Activated CD4-positive, alpha-beta T cell treated with anti-CD3 and anti-CD28 coated beads, Interleukin-2, amount 50 U/mL, for 16 hours (primary cell): ENCODE measurements at regions not wholly inside any gene's neighbourhood (a gene's known extent, or its start where the extent isn't known, plus 50 kb on each side); places are given as distances from the start of the nearest gene placed in this dataset.
"Not testable (repeated sequence)": the region's sequence is repeated elsewhere in the genome, so short reads cannot be mapped to it uniquely, and the experiment has no call there.

Experiments used
- DNase-seq: peaks from one replicate; pipeline ENCODE4 v3.0.0-alpha.2; 2020

- DNase-seq: not testable (repeated sequence)
These were observed 133.1 kb downstream of the TSEN15 start for GRCh38 chr1:184184614-184185013.

- DNase-seq: no peak
These were observed 133.8 kb downstream of the TSEN15 start for GRCh38 chr1:184185347-184185746.

GRCh38 chr1:184186167-184186566 is 134.6 kb downstream of the TSEN15 start:
- no peak for DNase-seq

- no peak for DNase-seq
These were observed 135.6 kb downstream of the TSEN15 start for GRCh38 chr1:184187097-184187496.

- DNase-seq: no peak
These were observed 136.5 kb downstream of the TSEN15 start for GRCh38 chr1:184188037-184188436.

- DNase-seq: no peak
These were observed 137.8 kb downstream of the TSEN15 start for GRCh38 chr1:184189361-184189760.

GRCh38 chr1:184190616-184191015 is 139.1 kb downstream of the TSEN15 start:
- DNase-seq: no peak

- DNase-seq: no peak
These were observed 139.7 kb downstream of the TSEN15 start for GRCh38 chr1:184191181-184191621.

- no peak for DNase-seq
These were observed 141.3 kb downstream of the TSEN15 start for GRCh38 chr1:184192796-184193195.

- DNase-seq: no peak
These were observed 141.9 kb downstream of the TSEN15 start for GRCh38 chr1:184193451-184193850.

GRCh38 chr1:184194236-184194635 is 142.7 kb downstream of the TSEN15 start:
- no peak for DNase-seq

- DNase-seq: not testable (repeated sequence)
These were observed 144.2 kb downstream of the TSEN15 start for GRCh38 chr1:184195722-184196121.

- DNase-seq: no peak
These were observed 146.3 kb downstream of the TSEN15 start for GRCh38 chr1:184197831-184198230.

- DNase-seq: no peak
These were observed 147.5 kb downstream of the TSEN15 start for GRCh38 chr1:184199036-184199435.

- no peak for DNase-seq
These were observed 148.0 kb downstream of the TSEN15 start for GRCh38 chr1:184199438-184200085.

GRCh38 chr1:184208622-184209021 is 157.1 kb downstream of the TSEN15 start:
- DNase-seq: no peak

GRCh38 chr1:184210031-184210430 is 158.5 kb downstream of the TSEN15 start:
- DNase-seq: no peak

- DNase-seq: peak; percentile 2
These were observed 159.3 kb downstream of the TSEN15 start for GRCh38 chr1:184210862-184211261.

GRCh38 chr1:184212649-184213314 is 161.3 kb downstream of the TSEN15 start:
- no peak for DNase-seq

- DNase-seq: no peak
These were observed 162.6 kb downstream of the TSEN15 start for GRCh38 chr1:184214128-184214527.

- DNase-seq: no peak
These were observed 163.9 kb downstream of the TSEN15 start for GRCh38 chr1:184215274-184215925.

- no peak for DNase-seq
These were observed 167.0 kb downstream of the TSEN15 start for GRCh38 chr1:184218458-184219075.

GRCh38 chr1:184219414-184219813 is 167.4 kb upstream of the C1orf21 start:
- no peak for DNase-seq

GRCh38 chr1:184219883-184220282 is 166.9 kb upstream of the C1orf21 start:
- no peak for DNase-seq
